NCI-H1417 treated with DMSO at 0.1 percent for 48 hours (cell line): ENCODE measurements at regions not wholly inside any gene's neighbourhood (a gene's known extent, or its start where the extent isn't known, plus 50 kb on each side); places are given as distances from the start of the nearest gene placed in this dataset.
"Not testable (repeated sequence)": the region's sequence is repeated elsewhere in the genome, so short reads cannot be mapped to it uniquely, and the experiment has no call there.

Experiments
- DNase-seq: peaks from one replicate; lab custom pipeline; 2025; lab: John Stamatoyannopoulos, UW

DNA sequence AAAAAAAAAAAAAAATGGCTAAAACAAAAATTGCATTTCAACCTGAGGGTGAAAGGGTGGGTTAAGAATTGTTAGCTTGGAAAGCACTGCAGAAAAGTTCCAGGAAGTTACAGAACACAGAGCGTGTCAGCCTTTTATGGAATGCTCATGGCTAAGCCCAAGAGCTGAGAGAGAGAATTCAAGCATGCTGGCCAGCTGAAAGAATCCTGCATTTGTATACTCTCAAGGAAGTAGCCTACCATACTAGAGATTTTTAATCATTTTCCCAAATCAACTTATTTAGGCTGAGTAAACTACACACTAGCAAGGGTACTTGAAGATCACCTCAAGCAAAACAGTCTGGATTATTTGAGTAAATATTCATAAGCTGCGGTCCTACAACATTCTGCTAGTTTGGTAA is 153.9 kb downstream of the KCNJ2 start:
- DNase-seq = no peak

DNA sequence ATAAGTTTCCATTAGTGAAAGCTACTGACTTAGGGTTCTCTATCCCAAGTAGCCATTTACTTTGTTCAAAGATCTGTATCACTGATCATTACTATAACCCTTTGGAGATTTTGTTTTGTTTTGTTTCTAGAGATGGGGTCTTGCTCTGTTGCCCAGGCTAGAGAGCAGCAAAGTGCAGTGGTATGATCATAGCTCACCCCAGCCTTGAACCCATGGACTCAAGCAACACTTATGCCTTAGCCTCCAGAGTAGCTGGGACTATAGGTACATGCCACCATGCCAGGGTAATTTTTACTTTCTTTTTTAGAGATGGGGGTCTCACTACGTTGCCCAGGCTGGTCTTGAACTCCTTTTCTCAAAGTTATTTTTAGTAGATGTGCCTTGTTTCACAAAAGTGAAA is 154.7 kb downstream of the KCNJ2 start:
- DNase-seq = no peak

DNA sequence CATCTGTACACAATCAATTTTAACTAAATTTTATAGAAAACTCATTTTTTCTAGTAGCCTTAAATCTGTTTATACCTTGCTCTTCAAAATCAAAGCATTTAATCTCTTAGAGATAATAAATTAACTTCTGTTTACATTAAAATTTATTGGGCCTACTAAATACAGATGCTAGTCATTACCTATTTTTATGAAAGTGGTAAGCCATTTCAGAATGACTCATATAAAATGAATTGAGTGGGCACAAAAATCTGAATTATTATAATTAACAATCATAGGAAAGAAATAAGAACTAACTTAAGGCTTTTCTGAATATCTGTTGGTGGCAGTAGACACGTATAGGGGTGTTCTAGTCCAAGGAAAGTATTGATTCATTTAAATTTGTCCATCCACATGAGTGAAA is 157.9 kb downstream of the KCNJ2 start:
- DNase-seq = no peak

DNA sequence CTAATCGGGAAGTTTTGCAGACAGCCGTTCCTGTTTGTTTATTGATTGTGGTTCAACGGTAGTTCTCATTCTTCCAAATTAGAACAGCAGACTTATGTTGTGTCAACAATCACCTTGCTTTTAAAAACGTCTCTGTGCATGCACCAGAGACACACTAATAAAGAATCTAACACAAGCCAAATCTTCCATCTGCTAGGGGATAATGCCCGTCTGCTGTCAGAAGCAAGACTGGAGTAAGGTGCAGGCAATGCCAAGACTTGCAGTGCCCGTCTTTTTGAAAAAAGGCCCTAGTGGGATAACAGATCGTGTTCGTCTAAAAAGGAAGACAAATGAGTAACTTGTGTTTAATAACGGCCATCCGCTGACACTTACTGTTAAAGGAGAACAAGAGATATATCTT is 158.4 kb downstream of the KCNJ2 start:
- DNase-seq = no peak

DNA sequence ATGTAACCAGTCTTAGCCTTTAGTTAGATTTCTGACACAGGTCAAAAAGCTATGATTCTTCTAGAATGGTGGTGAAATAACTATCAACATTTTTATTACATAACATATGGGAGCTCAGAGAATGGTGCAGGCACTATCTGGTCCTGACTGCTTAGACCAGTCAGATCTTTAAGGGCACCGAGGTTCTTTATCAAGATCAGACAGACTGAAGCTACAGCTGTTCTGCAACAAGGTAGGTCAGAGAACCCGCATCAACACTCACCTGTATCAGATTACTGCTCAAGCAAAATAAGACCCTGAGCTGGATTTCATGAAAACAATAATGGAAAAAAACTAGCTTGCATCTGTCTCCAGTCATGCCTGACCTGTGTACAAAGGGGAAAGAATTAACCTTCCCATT is 160.4 kb downstream of the KCNJ2 start:
- no peak for DNase-seq

- DNase-seq = not testable (repeated sequence)
Measured at GRCh38 chr17:70331066-70331465, 161.7 kb downstream of the KCNJ2 start.

- DNase-seq = peak; percentile 16
Measured at GRCh38 chr17:70332356-70333210, 163.3 kb downstream of the KCNJ2 start.

DNA sequence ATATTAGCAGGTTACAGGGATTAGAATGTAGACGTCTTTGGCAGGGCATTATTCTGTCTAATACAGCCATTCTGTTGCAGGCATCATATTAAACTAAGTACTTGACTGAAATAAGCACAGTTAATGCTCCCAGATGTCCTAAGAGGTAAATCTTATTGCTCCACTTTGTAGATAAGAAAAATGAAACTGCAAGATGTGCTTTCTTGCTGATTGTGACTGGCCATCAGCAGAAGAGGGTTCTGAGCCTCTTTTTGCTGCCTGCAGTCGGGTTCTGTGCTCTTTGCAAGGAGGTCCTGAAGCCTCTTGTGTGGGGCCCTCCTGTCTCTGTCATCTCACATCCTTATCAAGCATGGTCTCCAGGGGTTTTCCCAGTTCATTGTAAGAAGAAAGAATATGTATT is 167.1 kb downstream of the KCNJ2 start:
- no peak for DNase-seq

DNA sequence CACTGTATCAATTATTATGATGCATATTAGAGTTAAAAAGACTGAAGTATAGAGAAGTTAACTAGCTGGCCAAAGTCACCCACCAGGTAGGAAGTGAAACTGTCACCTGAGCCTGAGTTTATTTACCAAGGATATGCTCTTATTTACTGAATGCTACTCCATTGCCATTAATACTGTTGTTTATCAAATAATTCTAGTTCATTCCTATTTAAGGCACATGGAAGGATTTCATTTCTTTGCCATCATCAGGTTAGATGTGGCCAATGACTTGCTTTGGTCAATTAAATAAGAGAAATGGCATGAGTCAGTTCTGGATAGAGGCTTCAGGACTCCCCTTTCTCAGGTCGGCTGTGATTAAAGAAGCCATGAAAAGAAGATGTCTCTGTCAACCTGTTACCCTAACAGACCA is 169.6 kb downstream of the KCNJ2 start:
- no peak for DNase-seq

- DNase-seq = no peak
Measured at GRCh38 chr17:70343114-70343513, 173.8 kb downstream of the KCNJ2 start.

GRCh38 chr17:70344386-70345060 is 175.2 kb downstream of the KCNJ2 start:
- no peak for DNase-seq

GRCh38 chr17:70345061-70345460 is 175.7 kb downstream of the KCNJ2 start:
- DNase-seq = no peak

DNA sequence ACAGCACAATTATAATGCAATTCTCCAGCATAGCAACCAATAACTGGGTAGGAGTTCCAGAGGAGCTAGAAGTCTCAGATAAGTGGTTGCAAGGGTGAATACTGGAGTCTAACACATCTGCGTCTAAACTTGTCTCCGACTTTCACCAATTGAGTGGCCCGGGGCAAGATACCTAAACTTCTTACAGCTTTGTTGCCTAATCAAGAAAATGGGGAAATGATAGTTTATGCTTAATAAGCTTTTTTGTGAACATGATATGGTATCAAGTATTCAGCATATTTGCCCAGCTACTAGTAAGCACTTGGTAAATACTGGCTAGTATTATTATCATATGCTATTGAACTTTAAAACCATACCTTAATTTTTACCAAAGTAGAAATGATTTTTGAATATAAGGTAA is 183.5 kb downstream of the KCNJ2 start:
- DNase-seq = no peak

- DNase-seq = peak; percentile 48
Measured at GRCh38 chr17:70353408-70354092, 184.2 kb downstream of the KCNJ2 start.

- no peak for DNase-seq
Measured at GRCh38 chr17:70355185-70355584, 185.9 kb downstream of the KCNJ2 start.

DNA sequence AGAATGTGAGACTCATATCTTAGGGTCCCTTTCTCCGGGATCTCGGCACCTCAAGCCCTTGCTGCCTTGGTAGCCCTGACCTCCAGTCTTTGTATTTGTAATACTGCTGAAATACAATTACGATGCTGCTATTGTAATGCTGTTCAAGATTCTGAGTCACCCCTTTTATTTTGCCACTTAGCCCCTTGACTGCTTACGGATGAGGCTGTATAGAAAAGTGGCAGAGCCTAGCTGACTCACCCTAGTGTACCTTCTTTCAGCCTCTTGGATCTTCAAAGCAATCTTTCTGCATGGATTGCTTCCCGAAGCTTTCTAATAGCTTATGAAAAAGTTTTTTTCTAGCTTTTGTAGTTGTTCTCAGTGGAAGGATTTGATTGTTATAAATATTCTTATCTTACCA is 187.9 kb downstream of the KCNJ2 start:
- no peak for DNase-seq

DNA sequence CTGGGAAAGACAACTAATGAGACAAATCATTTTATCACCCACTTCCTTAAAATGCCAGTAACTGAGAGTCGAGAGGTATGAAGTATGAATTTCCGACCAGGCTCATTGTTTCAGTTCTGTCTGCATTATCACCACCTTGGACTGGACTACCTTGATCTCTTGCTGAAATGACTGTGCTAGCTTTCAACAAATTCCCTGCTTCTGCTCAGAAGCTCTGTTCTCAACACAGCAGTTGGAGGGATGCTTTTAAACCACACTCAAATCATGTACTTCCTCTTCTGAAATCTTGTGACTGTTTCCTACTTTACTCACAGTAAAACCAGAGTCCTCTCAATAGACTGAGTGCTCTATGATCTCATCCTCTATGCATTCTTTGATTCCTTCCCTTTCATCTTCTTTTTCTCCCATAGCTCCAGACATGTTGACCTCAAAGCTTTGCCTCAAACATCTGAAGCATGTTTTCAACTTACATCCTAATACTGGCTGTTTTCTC is 195.8 kb downstream of the KCNJ2 start:
- no peak for DNase-seq

GRCh38 chr17:70366386-70366785 is 197.1 kb downstream of the KCNJ2 start:
- DNase-seq = no peak

GRCh38 chr17:70368011-70368410 is 198.7 kb downstream of the KCNJ2 start:
- no peak for DNase-seq

DNA sequence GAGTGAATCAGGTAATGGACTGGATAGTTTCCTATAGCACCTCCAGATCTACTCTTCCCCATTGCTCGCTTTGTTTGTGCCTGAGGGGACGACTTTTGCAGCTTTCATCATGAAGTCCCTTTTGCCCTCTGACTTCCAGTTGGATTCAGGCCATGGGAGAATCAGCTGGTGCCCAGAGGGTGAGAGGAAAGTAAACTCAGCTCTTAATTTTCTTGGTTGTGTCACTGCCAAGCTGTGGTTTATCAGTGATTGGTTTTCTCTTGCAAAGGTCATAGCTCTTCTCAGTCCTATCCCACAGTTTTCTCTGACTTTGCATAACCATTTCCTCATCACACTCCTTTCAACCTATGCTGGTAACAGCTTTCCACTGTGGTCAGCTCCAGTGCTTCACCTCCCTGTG is 200.1 kb downstream of the KCNJ2 start:
- DNase-seq = no peak

DNA sequence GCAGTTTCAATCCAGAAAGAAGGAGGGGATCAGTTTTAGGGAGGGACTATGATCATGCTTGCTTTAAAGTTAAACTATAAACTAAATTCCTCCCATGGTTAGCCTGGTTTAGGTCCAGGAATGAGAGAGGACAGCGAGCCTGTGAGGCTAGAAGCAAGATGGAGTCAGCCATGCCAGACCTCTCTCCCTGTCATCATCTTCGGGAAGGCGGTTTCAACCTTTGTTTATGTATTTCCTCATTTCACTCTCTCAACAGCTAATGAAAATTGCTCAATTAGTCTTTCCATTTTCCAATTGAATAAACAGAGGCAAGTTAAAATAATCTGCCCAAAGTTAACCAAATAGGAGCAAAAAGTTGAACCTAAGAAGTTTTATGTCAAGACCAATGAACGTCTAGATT is 201.5 kb downstream of the KCNJ2 start:
- DNase-seq = no peak

DNA sequence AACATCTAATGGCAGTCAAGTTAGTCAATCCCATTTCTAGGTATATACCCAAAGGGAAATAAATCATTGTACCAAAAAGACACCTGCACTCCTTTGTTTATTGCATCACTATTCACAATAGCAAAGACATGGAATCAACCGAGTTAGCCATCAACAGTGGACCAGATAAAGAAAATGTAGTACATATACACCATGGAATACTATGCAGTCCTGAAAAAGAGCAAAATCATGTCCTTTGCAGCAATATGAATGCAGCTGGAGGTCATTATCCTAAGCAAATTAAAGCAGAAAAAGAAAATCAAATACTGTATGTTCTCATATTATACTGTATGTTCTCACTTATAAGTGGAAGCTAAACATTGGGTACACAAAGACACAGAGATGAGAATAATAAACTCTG is 204.0 kb downstream of the KCNJ2 start:
- no peak for DNase-seq

- DNase-seq = no peak
Measured at GRCh38 chr17:70374496-70374895, 205.2 kb downstream of the KCNJ2 start.
